ENCODE measurements at regions not wholly inside any gene's neighbourhood (a gene's known extent, or its start where the extent isn't known, plus 50 kb on each side); places are given as distances from the start of the nearest gene placed in this dataset.

DNA sequence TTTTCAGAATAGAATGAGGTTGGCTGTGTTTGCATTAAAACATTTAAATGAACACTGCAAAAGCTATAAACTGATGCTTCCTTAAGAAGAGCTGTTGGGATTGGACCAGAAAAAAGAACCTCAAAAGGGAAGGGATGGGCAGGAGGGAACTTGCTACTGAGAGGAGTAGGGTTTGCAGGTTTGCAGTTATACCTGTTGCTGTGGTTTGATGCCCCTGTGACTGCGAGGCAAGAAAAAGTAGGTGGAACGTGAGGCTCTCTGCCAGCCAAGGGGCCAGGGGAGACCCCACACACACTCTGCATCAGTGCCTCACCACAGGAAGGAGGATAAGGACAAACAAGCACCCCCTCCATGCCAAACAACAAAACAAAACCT lies 197.2 kb downstream of the BCAS1 start:
- TF ChIP-seq MAFK (IDR thresholded peaks at IDR 0.05; ENCODE audit: low read depth, low read length) (no peak), MXI1 (IDR thresholded peaks at IDR 0.05; ENCODE audit: borderline replicate concordance, low read depth, low read length) (no peak), CEBPB (IDR thresholded peaks at IDR 0.05; ENCODE audit: low read depth, low read length) (no peak), NFE2L2 (IDR thresholded peaks at IDR 0.05; ENCODE audit: low read depth, low read length) (no peak), POLR2A (IDR thresholded peaks at IDR 0.05; ENCODE audit: low read depth, low read length) (no peak), SMC3 (IDR thresholded peaks at IDR 0.05; ENCODE audit: low read depth, low read length) (no peak), MAZ (IDR thresholded peaks at IDR 0.05; ENCODE audit: borderline replicate concordance, low read depth, low read length) (no peak), BHLHE40 (IDR thresholded peaks at IDR 0.05; ENCODE audit: low read depth, low read length) (no peak), RCOR1 (IDR thresholded peaks at IDR 0.05; ENCODE audit: insufficient replicate concordance, low read length) (no peak)
- TF ChIP-seq, protein P1, sequence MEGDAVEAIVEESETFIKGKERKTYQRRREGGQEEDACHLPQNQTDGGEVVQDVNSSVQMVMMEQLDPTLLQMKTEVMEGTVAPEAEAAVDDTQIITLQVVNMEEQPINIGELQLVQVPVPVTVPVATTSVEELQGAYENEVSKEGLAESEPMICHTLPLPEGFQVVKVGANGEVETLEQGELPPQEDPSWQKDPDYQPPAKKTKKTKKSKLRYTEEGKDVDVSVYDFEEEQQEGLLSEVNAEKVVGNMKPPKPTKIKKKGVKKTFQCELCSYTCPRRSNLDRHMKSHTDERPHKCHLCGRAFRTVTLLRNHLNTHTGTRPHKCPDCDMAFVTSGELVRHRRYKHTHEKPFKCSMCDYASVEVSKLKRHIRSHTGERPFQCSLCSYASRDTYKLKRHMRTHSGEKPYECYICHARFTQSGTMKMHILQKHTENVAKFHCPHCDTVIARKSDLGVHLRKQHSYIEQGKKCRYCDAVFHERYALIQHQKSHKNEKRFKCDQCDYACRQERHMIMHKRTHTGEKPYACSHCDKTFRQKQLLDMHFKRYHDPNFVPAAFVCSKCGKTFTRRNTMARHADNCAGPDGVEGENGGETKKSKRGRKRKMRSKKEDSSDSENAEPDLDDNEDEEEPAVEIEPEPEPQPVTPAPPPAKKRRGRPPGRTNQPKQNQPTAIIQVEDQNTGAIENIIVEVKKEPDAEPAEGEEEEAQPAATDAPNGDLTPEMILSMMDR (conservative IDR thresholded peaks at IDR 0.05; ENCODE audit: low read depth, low read length), result no peak
- TF ChIP-seq, protein P2, sequence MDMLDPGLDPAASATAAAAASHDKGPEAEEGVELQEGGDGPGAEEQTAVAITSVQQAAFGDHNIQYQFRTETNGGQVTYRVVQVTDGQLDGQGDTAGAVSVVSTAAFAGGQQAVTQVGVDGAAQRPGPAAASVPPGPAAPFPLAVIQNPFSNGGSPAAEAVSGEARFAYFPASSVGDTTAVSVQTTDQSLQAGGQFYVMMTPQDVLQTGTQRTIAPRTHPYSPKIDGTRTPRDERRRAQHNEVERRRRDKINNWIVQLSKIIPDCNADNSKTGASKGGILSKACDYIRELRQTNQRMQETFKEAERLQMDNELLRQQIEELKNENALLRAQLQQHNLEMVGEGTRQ (IDR thresholded peaks at IDR 0.05; ENCODE audit: low read depth, low read length), result no peak

Data from IMR-90 (cell line).